Activated CD8-positive, alpha-beta memory T cell treated with anti-CD3 and anti-CD28 coated beads for 48 hours (primary cell): ENCODE measurements at regions not wholly inside any gene's neighbourhood (a gene's known extent, or its start where the extent isn't known, plus 50 kb on each side); places are given as distances from the start of the nearest gene placed in this dataset.

ENCODE experiments used
- DNase-seq, 3 experiments: peaks; one replicate each; pipeline ENCODE4 v3.0.0-alpha.2; 2020; ENCODE audit warnings: low read depth in 2 of 3, low spot score in 2 of 3

- DNase-seq, result no peak
These were observed 77.1 kb upstream of the BCL6 start for GRCh38 chr3:187822402-187822801.

GRCh38 chr3:187823746-187824145, 78.5 kb upstream of the BCL6 start:
- DNase-seq, result no peak

DNA sequence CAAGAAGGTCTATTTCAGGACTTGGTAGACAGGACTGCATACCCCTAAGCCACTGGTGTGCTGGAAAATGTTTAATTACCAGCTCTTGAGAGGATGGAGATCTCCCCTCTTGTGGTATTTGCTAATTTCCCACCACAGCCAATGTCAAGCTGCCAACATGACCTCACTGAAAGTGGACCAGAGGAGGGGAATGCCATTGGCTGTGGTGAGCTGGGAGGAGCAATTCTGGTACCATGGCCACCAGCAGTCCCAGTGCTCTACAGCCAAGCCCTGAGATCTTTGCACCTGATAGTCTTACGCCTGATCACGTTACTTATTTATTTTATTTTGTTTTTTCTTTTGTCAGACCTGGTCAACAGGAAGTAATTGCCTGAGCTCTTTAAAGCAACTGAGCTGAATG, 82.5 kb upstream of the BCL6 start:
- no peak for DNase-seq

- no peak for DNase-seq
These were observed 83.5 kb upstream of the BCL6 start for GRCh38 chr3:187828579-187829452.

- no peak for DNase-seq
These were observed 84.9 kb upstream of the BCL6 start for GRCh38 chr3:187830181-187830580.

DNA sequence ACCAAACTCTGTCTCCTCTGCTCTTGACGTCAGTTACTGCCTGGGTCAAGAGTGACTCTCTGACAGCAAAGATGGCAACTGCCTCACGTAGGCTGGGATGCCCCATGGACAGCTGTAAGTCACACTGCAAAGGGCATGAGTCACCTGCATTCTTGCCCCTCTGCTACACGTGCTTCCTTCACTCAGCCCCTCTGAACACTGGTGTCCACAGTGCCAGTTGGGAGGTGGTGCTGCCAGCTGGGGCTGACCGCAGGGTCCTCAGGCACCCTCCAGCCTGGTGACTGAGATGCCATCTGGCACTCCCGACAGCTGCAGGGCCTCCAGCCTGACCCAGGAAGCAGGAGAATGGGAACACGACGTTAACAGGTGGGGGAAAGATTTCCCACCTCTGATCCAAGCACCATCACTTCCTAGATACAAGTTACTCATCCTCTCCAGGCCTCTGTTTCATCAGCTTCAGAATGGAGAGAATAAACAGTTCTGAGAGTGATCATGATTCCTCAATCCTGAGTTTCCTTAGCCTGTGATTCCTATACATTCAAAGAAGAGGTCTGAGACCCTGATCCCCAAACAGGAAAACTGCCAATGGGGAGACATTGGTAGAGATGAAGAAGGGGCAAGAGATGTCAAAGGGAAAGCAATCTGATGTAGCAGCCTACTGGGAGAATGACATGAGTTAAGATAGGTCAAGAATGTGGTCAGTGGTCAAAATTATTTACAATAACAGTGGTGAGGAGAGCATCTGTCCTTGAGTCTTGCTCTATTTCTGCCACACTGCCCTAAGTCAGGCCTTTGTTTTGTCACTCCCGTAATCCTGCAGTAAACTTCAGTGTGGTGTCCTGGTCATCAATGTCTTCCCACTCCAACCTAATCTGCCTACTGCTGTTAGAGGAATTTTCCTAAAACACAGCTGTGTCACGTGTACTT, 86.1 kb upstream of the BCL6 start:
- no peak for DNase-seq

GRCh38 chr3:187832202-187832601, 86.9 kb upstream of the BCL6 start:
- no peak for DNase-seq

DNA sequence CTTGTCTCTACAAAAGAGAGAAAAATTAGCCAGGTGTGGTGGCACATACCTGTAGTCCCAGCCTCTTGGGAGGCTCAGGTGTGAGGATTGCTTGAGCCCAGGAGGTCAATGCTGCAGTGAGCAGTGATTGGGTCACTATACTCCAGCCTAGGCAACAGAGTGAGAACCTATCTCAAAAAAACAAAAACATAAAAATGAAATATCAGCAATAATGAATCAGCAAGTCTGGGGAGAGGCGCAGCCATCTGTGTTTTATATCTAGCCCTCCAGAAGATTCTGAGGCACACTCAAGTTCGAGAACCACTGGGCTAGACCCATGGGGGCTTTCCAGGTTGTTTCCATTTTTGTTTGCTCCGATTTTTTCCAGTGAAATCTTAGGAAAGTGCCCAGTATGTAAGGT, 88.1 kb upstream of the BCL6 start:
- DNase-seq, result no peak

- DNase-seq, result peak in 1 of 3 experiments; percentile 17
These were observed 88.7 kb upstream of the BCL6 start for GRCh38 chr3:187833799-187834578.

GRCh38 chr3:187836823-187837770, 91.8 kb upstream of the BCL6 start:
- DNase-seq, result no peak

GRCh38 chr3:187838016-187838540, 92.8 kb upstream of the BCL6 start:
- DNase-seq, result no peak

DNA sequence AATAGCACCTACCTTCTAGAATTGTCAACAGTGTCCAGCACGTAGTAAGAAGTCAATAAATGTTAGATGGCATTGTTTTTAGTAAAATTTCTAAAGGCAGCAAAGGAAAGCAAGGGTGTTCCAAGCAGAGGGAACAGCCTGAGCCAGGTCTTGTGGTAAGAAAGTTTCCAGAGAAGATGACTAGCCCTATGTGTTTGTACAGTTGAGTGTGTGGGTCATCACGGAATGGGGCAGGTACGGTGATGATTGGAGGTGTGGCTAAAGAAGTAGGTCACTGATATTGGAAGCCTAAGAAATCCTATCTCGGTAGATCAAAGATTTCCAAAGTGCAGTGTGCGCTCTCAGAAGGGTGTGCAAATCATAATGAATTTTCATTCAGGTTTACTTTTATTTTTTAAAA, 94.2 kb upstream of the BCL6 start:
- no peak for DNase-seq

DNA sequence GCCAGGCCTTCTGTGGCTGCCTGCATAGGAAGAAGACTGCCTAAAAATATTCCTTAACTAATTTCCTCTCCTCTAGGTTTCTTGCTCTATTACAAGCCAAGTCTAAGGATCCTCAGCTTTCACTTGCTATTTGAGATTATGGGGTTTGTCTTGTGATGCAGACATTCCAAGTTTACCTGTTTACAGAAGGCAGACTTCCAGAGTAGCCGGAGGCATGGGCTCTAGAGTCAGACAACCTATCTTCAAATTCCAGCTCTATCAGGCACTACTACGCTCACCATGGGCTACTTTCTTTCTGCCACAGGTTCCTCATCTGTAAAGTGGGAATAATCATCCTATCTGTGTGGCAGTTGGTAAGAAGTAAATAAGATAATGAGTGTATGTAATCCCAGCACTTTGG, 95.6 kb upstream of the BCL6 start:
- DNase-seq, result no peak

DNA sequence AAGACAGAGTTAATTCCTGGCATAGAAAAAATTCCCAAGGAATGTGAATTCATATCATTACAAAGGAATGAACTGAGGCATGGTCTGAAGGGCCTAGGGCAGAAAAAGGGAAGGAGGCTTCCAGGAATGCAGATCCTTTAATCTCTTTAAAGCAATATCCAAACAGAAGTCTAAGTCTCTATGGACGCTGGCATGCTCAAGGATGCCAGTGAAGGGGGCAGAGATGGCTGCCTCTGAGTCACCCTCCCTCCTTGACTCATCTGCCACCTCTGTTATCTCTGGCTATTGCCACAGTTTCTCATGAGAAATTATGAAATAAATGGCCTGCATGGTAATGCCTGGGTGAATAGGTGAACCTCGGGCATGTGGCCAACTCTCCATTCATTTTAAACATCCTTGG, 96.3 kb upstream of the BCL6 start:
- no peak for DNase-seq

DNA sequence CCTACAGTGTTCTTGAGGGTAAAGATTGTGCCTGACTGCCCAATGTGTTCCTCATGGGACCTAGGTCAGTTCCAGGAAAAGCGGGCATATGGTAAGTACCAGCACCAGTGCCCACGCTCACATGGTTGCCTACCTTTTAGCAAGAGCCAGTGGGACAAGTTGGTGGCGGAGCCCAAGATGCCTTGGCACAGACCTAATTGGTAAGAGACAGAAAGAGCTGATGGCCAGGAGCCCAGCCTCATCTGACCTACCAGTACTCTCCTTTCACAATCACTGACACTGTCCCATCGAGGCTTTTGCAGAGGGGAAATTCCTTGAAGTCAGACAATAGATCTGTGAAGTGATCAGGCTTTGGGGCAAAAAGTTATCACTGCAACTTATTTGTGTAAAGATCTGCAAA, 98.4 kb upstream of the BCL6 start:
- DNase-seq, result no peak

GRCh38 chr3:187844708-187845107, 99.4 kb upstream of the BCL6 start:
- DNase-seq, result no peak

DNA sequence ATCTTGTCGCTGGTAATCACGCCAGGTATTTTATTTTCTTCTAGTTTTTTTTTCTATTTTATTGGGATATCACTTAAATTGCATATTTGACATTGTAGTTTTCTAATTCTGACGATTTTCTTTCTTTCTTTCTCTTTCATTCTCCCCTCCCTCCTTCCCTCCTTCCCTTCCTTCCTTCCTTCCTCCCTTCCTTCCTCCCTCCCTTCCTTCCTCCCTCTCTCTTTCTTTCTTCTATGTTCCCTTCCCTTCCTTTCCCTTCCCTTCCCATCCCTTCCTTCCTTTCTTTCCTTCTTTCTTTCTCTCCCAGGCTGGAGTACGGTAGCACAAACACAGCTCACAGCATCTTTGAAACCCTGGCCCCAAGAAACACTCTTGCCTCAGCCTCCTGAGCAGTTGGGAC, 100.6 kb upstream of the BCL6 start:
- DNase-seq, result no peak

DNA sequence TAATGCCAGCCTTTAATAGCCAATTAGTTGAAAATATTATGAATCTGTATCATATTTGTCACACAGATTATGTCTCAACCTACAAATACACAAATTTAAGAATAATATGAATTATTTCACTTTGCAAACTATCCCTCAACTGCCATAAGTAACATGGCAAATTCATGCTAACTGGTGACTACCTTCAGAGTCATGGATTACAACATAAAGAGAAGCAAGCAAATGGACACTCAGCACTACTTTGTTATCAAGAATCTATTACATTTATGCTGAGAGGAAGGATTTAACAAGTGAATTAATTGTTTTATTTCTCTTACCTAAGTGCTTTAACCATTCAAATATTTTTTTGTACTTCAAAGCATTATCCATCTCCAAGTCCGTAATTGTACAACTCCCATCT, 103.1 kb upstream of the BCL6 start:
- DNase-seq, result no peak

- DNase-seq, result no peak
These were observed 103.9 kb upstream of the BCL6 start for GRCh38 chr3:187849016-187849654.
